IMR-90 (cell line): ENCODE measurements at regions not wholly inside any gene's neighbourhood (a gene's known extent, or its start where the extent isn't known, plus 50 kb on each side); places are given as distances from the start of the nearest gene placed in this dataset.

ENCODE experiments used
- BHLHE40 ChIP-seq: fragments of 150-350 bp; IDR thresholded peaks from 2 replicates; pipeline ENCODE4 v1.6.1; 2016; ENCODE audit warnings: mild to moderate bottlenecking, low read depth, low read length
- CTCF ChIP-seq: conservative IDR thresholded peaks from 2 replicates; pipeline ENCODE4 v1.5.1; 2012; ENCODE audit warnings: mild to moderate bottlenecking, low read depth, low read length, improper control_type of control experiment
- ELK1 ChIP-seq: fragments of 150-350 bp; IDR thresholded peaks from 2 replicates; pipeline ENCODE4 v1.6.1; 2016; ENCODE audit warnings: low read depth, mild to moderate bottlenecking, low read length, moderate library complexity, borderline replicate concordance
- NFE2L2 ChIP-seq: fragments of 150-350 bp; IDR thresholded peaks from 2 replicates; pipeline ENCODE4 v1.6.1; 2016; ENCODE audit warnings: low read depth, mild to moderate bottlenecking, low read length
- POLR2A ChIP-seq: IDR thresholded peaks from 2 replicates; pipeline ENCODE4 v1.6.1; 2012; ENCODE audit warnings: mild to moderate bottlenecking, low read depth, low read length
- RAD21 ChIP-seq: IDR thresholded peaks from 2 replicates; pipeline ENCODE4 v1.6.1; 2012; ENCODE audit warnings: low read length, improper control_type of control experiment
- RCOR1 ChIP-seq: IDR thresholded peaks from 2 replicates; pipeline ENCODE4 v1.6.1; 2012; ENCODE audit warnings: mild to moderate bottlenecking, low read length, improper control_type of control experiment; ENCODE audit not compliant: insufficient replicate concordance
- RFX5 ChIP-seq: IDR thresholded peaks from 2 replicates; pipeline ENCODE4 v1.8.0; 2012; ENCODE audit warnings: low read depth, mild to moderate bottlenecking, low read length, moderate library complexity
- SMC3 ChIP-seq: fragments of 150-350 bp; IDR thresholded peaks from 2 replicates; pipeline ENCODE4 v1.6.1; 2016; ENCODE audit warnings: low read depth, mild to moderate bottlenecking, antibody characterized with exemption, low read length, moderate library complexity

GRCh38 chr10:78388331-78389050, 354.8 kb downstream of the RPS24 start:
- TF ChIP-seq CTCF (no peak), BHLHE40 (no peak), RCOR1 (no peak), RAD21 (no peak), POLR2A (no peak), ELK1 (no peak), NFE2L2 (no peak), RFX5 (no peak), SMC3 (no peak)
